H54 (cell line): ENCODE measurements at regions not wholly inside any gene's neighbourhood (a gene's known extent, or its start where the extent isn't known, plus 50 kb on each side); places are given as distances from the start of the nearest gene placed in this dataset.
"Not testable (repeated sequence)": the region's sequence is repeated elsewhere in the genome, so short reads cannot be mapped to it uniquely, and the experiment has no call there.

Source experiments
- DNase-seq: peaks from one replicate; pipeline ENCODE4 v3.0.0; 2011; ENCODE audit warnings: low spot score, mixed read lengths; ENCODE audit not compliant: insufficient read length
- FAIRE-seq: peaks from 3 replicates; lab custom pipeline; 2011; peaks lifted over from hg19 to GRCh38; lab: Jason Lieb, UNC
- POLR2A ChIP-seq: IDR thresholded peaks from 2 replicates; pipeline ENCODE4 v1.6.1; 2011; ENCODE audit warnings: low read depth, mild to moderate bottlenecking, low read length

- DNase-seq (no peak), FAIRE-seq (no peak)
- no peak for TF ChIP-seq POLR2A
These were observed 164.0 kb upstream of the FGF13 start for GRCh38 chrX:138875472-138875871.

GRCh38 chrX:138874271-138874935 lies 162.9 kb upstream of the FGF13 start:
- TF ChIP-seq POLR2A: no peak
- DNase-seq (no peak), FAIRE-seq (no peak)

- not testable (repeated sequence) for DNase-seq, FAIRE-seq
These were observed 162.1 kb upstream of the FGF13 start for GRCh38 chrX:138873640-138874039.

GRCh38 chrX:138872537-138872936 lies 161.0 kb upstream of the FGF13 start:
- DNase-seq (no peak), FAIRE-seq (no peak)

GRCh38 chrX:138871739-138872138 lies 160.2 kb upstream of the FGF13 start:
- DNase-seq: no peak
- FAIRE-seq: no peak
- no peak for TF ChIP-seq POLR2A

More at GRCh38 chrX:138872537-138872936, 161.0 kb upstream of the FGF13 start:
- no peak for TF ChIP-seq POLR2A

- no peak for FAIRE-seq
- DNase-seq: no peak
- TF ChIP-seq POLR2A: no peak
These were observed 155.1 kb upstream of the FGF13 start for GRCh38 chrX:138866643-138867042.

- DNase-seq: no peak
- no peak for TF ChIP-seq POLR2A
- no peak for FAIRE-seq
These were observed 153.7 kb upstream of the FGF13 start for GRCh38 chrX:138865093-138865649.

GRCh38 chrX:138859421-138859820 lies 147.9 kb upstream of the FGF13 start:
- DNase-seq: no peak
- FAIRE-seq: no peak
- TF ChIP-seq POLR2A: no peak

GRCh38 chrX:138858951-138859350 lies 147.4 kb upstream of the FGF13 start:
- no peak for TF ChIP-seq POLR2A
- FAIRE-seq (no peak), DNase-seq (no peak)

- DNase-seq (peak; percentile 9), FAIRE-seq (peak; percentile 68)
- no peak for TF ChIP-seq POLR2A
These were observed 146.9 kb upstream of the FGF13 start for GRCh38 chrX:138858438-138858837.

- DNase-seq (no peak), FAIRE-seq (no peak)
- TF ChIP-seq POLR2A: no peak
These were observed 145.5 kb upstream of the FGF13 start for GRCh38 chrX:138856881-138857604.

GRCh38 chrX:138853936-138854335 lies 142.4 kb upstream of the FGF13 start:
- FAIRE-seq: no peak

GRCh38 chrX:138849521-138849920 lies 138.0 kb upstream of the FGF13 start:
- no peak for FAIRE-seq
- no peak for TF ChIP-seq POLR2A

More at GRCh38 chrX:138853936-138854335, 142.4 kb upstream of the FGF13 start:
- no peak for DNase-seq
- no peak for TF ChIP-seq POLR2A

GRCh38 chrX:138847930-138848329 lies 136.4 kb upstream of the FGF13 start:
- DNase-seq: no peak
- FAIRE-seq: no peak

More at GRCh38 chrX:138849521-138849920, 138.0 kb upstream of the FGF13 start:
- DNase-seq: no peak

More at GRCh38 chrX:138847930-138848329, 136.4 kb upstream of the FGF13 start:
- TF ChIP-seq POLR2A: no peak
